COLO668 (cell line): ENCODE measurements at regions not wholly inside any gene's neighbourhood (a gene's known extent, or its start where the extent isn't known, plus 50 kb on each side); places are given as distances from the start of the nearest gene placed in this dataset.

ENCODE experiments used
- DNase-seq: peaks from one replicate; lab custom pipeline; 2025; ENCODE audit not compliant: unreplicated experiment; lab: John Stamatoyannopoulos, UW

DNA sequence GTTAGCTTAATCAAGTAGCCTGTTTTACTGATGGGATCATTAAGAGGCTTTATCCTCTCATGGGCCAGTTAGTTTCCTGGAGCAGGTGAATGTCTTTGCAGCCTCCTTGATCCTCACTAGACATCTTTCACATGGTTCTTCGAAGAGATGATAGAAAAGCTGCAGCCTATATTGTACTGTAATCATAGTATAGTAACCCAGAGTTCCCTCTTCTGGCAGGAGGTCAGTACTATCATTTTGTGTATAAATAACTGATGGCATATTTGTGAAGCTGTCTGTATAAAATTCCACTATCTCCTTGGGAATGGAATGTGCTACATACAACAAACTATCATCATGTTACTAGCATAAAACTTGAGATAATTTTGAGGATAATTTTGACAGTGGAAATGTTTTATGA, 123.8 kb upstream of the PRPS1L1 start:
- DNase-seq, result no peak

- no peak for DNase-seq
Measured at GRCh38 chr7:18153183-18153748, 125.6 kb upstream of the PRPS1L1 start.

DNA sequence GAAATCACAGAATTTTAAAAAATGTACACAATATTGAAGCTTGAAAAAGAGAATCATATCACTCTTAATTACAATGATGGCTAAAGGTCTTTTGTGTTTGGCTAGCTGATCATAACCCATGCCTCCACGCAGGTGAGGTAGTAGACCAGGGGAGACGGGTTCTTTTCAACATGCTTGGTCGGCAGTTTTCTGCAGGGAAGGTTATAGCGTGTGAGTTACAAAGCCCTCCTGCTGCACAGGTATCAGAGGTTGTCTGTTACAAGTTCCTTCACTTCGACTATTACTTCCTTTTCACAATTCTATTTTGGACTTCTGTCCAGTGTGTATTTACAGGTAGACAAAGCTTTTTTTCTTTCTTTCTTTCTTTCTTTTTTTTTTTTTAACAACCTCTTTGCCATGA, 127.1 kb upstream of the PRPS1L1 start:
- DNase-seq, result no peak

GRCh38 chr7:18157233-18157632, 129.6 kb upstream of the PRPS1L1 start:
- no peak for DNase-seq

DNA sequence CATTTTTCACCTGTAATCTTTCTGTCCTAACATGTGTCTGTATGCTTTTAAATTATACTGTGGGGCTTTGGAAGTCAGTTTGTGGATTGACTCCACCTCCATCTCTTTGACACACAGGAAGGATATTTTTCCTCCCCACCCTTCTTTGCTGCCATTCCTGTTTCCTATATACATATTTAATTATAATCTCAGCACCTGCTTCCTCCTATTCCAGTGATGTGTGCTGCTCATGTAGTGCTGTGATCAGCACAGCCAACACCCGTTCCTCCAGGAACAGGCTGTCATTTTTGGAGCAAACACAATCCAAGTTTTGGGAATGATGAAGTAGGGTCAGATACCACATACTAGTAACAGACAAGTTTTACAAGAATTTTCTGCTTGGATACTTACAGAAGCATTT, 135.0 kb upstream of the PRPS1L1 start:
- no peak for DNase-seq

DNA sequence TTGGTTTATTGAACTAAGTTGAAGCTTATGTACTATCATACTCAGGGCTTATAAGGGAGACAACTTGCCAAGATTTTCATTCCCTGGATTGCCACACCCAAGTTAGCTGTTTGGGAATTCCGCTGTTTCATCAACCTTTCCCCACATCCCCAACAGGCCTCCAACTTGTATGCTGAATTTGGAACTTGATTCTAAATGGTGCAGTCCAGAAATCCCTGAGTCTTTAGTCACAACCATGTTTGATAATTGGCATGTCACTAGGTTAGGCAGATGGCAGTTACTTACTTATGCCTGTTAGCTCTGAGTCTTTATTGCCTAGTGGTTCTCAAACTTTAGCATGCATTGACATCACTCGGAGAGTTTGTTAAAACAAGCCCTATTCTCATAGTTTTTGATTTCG, 135.4 kb upstream of the PRPS1L1 start:
- DNase-seq, result no peak

DNA sequence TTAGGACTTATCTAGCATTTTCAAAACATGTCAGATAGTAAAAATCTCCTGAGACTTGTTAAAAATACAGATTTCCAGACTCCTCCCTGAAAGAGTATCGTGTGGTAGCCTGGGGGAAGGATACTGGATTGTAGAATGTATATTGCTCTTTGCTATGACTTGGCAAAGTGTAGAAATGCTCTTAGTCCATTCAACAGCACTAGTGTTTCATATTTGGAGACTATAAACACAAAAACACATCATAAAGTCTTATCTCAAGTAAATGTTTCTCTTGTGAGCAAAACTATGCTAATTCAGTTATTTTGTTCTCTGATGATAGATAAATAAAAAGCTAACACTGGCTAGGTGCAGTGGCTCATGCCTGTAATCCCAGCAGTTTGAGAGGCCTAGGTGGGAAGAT, 137.5 kb upstream of the PRPS1L1 start:
- DNase-seq, result no peak

DNA sequence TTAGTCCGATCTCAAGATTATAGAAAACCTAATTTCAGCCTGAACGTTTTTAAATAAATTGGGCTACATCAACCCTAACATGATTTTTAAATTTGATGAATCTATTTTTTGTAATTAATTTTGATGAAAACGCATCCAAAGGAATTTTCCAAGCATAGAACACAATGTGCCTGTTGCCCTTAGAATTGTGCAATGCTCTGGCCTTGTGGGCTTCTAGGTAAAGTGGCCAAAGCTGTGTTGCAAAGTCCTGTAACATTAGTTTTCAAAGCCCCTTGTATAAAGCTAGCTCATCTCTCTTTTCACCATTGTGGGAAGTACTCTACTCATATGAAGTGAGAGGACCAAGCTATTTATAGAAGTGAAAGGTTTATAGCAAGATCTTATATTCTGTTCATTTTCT, 138.4 kb upstream of the PRPS1L1 start:
- no peak for DNase-seq

- no peak for DNase-seq
Measured at GRCh38 chr7:18167815-18168214, 140.2 kb upstream of the PRPS1L1 start.

GRCh38 chr7:18174996-18175395, 147.3 kb upstream of the PRPS1L1 start:
- DNase-seq, result no peak

DNA sequence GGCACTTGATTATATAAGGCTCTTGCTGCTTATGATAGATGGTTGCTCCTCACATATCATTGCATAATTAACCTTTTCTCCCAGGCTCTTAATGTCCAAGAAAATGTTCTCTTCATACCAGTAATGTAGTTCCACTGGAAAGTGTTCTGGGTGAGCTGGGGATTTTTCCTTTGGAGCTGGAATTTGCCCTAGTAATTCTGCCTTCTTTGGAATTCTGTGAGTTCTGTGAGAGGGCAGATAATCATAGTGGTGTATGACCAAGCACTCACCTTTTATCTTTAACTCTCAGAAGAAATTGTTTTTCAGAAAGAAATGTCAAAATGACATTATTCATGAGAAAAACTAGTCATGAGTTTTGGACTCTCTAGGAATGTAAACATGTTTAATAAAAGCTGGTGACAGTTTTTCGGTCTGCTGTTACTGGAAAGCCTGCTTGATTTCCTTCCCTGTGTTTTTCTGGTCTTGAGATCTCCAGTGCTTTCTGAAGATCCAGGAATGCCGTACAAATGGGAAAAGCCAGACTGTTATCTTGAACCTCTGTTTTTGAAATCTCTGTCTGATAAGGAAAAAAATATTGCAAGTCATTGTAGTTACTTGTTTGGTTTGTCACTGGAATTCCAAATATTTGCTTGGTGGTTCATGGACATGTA, 148.3 kb upstream of the PRPS1L1 start:
- no peak for DNase-seq

DNA sequence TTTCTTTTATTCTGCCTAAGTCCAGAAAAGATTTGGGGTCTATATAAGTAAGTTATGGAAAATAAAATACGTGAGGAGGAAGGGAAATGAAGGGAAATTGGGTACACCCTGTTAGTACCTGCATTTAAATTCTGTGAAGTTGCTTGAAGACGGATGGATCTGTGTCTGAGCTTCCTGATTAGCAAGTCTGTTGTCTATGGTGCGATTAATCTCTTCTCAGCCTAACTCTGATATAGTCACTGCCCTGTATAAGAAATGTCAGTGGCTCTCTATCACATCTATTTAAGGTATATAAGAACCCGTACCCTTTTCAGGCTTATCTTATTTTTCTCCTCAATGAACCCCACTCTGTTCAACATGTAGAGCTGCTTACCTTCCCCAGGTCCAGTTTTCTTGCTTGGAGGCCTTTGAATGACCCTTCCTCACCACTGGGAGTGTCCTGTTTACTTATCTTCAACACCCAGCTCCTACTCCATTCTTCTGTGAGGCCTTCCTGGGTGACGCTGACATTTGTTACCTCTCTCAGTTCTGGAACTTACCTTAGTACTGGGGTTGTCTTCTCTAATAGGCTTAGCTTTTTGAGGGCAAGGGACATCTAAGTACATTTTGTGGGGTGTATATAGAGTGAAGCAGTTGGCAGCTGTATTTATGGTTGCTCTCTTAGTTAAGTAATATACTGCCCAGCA, 149.6 kb upstream of the PRPS1L1 start:
- no peak for DNase-seq

DNA sequence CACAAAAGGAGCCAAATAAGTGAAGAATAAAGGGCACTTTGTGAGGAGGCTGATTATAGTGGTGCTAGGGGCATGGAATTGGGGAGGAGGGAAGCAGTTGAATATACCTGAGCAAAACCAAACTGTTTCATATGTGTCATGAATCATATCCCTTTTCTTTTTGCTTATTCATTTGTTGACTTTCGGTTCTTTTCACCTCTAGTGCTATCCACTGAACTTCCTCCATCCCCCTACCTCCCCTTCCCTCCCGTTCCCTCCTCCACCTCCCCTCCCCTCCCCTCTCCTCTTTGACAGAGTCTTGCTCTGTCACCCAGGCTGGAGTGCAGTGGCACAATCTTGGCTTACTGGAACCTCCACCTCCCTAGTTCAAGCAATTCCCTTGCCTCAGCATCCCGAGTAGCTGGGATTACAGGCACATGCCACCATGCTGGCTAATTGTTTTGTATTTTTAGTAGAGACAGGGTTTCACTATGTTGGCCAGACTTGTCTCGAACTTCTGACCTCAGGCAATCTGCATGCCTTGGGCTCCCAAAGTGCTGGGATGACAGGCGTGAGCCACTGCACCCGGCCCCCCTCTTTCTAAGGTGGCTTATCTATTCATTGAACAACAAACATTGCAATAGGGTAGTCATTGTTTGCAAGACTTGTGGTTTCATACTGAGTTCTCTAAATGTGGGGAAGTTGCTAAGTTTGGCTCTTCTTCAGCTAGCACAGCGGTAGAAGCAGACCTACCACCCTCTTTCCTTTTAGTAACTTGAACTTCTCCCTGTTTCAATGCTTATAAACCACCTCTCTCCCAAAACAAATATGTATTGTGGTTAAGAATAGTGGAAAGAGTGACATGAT, 150.4 kb upstream of the PRPS1L1 start:
- DNase-seq, result no peak

GRCh38 chr7:18179093-18179492, 151.4 kb upstream of the PRPS1L1 start:
- DNase-seq, result no peak

DNA sequence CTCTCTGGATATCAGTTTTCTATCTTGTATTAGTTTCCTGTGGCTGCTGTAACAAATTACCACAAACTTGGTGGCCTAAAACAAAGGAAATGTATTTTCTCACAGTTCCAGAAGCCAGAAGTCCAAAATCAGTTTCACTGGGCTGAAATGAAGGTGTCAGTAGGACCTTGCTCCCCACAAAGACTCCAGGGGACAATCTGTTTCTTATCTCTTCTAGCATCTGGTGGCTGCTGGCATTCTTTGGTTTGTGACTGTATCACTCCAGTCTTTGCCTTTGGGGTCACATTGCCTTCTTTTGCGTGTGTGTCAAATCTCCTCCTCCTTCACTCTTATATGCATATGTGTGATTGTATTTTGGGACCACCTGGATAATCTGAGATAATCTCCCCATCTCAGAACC, 153.0 kb upstream of the PRPS1L1 start:
- no peak for DNase-seq

DNA sequence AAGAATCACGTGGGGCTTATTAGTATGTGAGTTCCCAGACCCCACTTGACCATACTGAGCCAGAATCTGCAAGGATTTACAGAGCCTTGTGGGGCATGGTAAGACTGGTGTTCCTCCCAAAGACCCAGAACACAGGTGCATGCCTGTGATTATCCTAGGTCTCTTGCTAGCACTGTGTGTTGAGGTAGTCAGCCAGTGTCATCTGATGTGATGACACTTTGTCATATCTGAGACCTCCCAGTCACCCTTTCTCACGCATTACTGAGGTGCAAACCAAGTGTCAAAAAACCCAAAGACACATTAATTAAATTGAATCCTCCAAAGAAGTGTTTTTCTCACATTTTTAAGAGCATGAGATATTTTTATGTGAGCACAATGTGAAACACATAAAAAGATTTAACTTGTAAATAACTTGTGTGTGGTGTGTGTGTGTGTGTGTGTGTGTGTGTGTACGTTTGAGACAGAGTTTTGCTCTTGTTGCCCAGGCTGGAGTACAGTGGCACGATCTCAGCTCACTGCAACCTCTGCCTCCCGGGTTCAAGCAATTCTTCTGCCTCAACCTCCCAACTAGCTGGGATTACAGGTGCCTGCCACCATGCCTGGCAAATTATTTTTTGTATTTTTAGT, 162.0 kb upstream of the PRPS1L1 start:
- DNase-seq, result no peak

DNA sequence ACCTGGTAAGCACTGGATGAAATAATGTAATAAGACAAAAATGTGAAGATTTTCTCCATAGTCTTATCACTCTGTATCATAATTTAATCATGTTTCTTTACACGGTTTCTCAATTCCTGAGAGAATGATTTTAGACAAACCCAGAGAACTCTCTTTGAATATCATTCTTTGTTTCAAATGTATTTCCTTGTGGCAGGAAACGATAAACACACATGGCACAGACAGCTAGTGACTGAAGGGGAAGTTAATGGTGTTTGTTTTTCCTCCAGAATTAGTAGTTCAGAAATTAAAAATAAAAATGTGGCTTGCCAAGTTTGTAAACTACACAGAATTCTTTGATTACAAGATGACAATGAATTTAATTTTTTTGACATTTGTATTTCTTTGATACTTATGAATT, 163.7 kb upstream of the PRPS1L1 start:
- no peak for DNase-seq

DNA sequence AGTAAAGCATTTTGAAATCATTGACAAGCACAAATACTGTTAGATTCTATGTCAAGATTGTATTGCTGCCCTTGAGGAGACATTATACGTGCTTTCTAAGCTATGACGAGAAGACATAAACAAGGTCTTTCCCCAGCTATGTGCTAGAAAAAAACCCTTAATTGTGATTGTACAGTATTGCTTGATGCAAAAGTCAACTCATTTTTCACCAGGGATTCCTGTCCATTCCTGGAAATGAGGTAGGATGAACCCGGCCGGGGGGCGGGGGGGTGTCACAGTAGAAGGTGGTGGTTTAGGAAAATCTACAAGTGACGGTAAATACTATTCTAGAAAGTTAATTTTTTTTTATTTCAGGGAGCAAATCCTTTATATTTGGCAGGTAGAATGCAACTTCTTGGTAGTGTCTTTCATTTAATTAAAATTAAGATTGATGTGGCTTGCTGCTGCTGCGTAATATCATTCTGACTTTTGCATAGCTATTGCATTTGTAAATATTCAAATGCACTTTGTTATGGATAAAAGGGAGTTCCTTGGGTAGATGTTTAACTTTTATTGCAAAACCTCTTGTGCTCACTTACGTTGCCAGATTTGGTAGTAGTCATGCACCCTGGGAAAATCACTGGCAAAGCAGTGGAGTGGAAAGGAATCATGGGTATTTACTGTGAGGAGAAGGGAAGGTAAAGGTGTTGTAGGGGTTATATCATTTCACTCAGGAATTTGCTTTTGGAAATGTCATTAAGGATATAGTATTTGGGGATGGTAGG, 164.4 kb upstream of the PRPS1L1 start:
- no peak for DNase-seq

- no peak for DNase-seq
Measured at GRCh38 chr7:18194616-18195015, 167.0 kb upstream of the PRPS1L1 start.

- no peak for DNase-seq
Measured at GRCh38 chr7:18196638-18197037, 169.0 kb upstream of the PRPS1L1 start.

GRCh38 chr7:18198868-18199267, 171.2 kb upstream of the PRPS1L1 start:
- DNase-seq, result no peak
